Dermis microvascular lymphatic vessel endothelial cell (primary cell): ENCODE measurements at regions not wholly inside any gene's neighbourhood (a gene's known extent, or its start where the extent isn't known, plus 50 kb on each side); places are given as distances from the start of the nearest gene placed in this dataset.
A peak's percentile ranks its signal among the peaks of the same experiment; 100 is the strongest.

Source experiments
- DNase-seq, 2 donors: peaks; one replicate each; pipeline versions ENCODE4 v3.0.0 to v3.0.0-alpha.2; 2010; ENCODE audit warnings: low read depth in 2 of 2

- DNase-seq: no peak
These were observed 340.8 kb downstream of the CTTN start for GRCh38 chr11:70739091-70739490.

- DNase-seq: no peak
These were observed 341.6 kb downstream of the CTTN start for GRCh38 chr11:70739811-70740487.

GRCh38 chr11:70740488-70740851 lies 342.1 kb downstream of the CTTN start:
- DNase-seq: no peak

GRCh38 chr11:70741085-70741484 lies 342.8 kb downstream of the CTTN start:
- DNase-seq: no peak

- DNase-seq: no peak
These were observed 344.4 kb downstream of the CTTN start for GRCh38 chr11:70742553-70743291.

- no peak for DNase-seq
These were observed 345.0 kb downstream of the CTTN start for GRCh38 chr11:70743329-70743728.

GRCh38 chr11:70743941-70744351 lies 345.6 kb downstream of the CTTN start:
- DNase-seq: no peak

- no peak for DNase-seq
These were observed 346.3 kb downstream of the CTTN start for GRCh38 chr11:70744396-70745185.

- no peak for DNase-seq
These were observed 347.1 kb downstream of the CTTN start for GRCh38 chr11:70745451-70745850.

GRCh38 chr11:70745941-70746340 lies 347.6 kb downstream of the CTTN start:
- DNase-seq: no peak

- no peak for DNase-seq
These were observed 348.0 kb downstream of the CTTN start for GRCh38 chr11:70746351-70746750.

GRCh38 chr11:70747285-70747684 lies 349.0 kb downstream of the CTTN start:
- no peak for DNase-seq

GRCh38 chr11:70747921-70748320 lies 349.6 kb downstream of the CTTN start:
- DNase-seq: no peak

- no peak for DNase-seq
These were observed 352.9 kb downstream of the CTTN start for GRCh38 chr11:70751142-70751734.

- DNase-seq: peak; percentile 5 to 60
These were observed 357.3 kb downstream of the CTTN start for GRCh38 chr11:70755410-70756158.

- no peak for DNase-seq
These were observed 358.0 kb downstream of the CTTN start for GRCh38 chr11:70756341-70756740.

- no peak for DNase-seq
These were observed 358.4 kb downstream of the CTTN start for GRCh38 chr11:70756756-70757155.

GRCh38 chr11:70757241-70757640 lies 358.9 kb downstream of the CTTN start:
- DNase-seq: no peak

- no peak for DNase-seq
These were observed 359.9 kb downstream of the CTTN start for GRCh38 chr11:70758206-70758605.

GRCh38 chr11:70759846-70760245 lies 361.5 kb downstream of the CTTN start:
- DNase-seq: no peak

GRCh38 chr11:70760416-70761020 lies 362.2 kb downstream of the CTTN start:
- DNase-seq: no peak
